GM06990 (cell line): ENCODE measurements at regions not wholly inside any gene's neighbourhood (a gene's known extent, or its start where the extent isn't known, plus 50 kb on each side); places are given as distances from the start of the nearest gene placed in this dataset.
"Not testable (repeated sequence)": the region's sequence is repeated elsewhere in the genome, so short reads cannot be mapped to it uniquely, and the experiment has no call there.

ENCODE experiments used
- DNase-seq: peaks from one replicate; pipeline ENCODE4 v3.0.0-alpha.2; 2011; ENCODE audit not compliant: insufficient read length; ENCODE audit errors: extremely low read depth
- H3K27me3 ChIP-seq: replicated peaks from 2 replicates; pipeline ENCODE4 v1.6.0; 2011; ENCODE audit warnings: low read length; ENCODE audit not compliant: control insufficient read depth, insufficient read depth
- H3K36me3 ChIP-seq: 2 replicates; pipeline ENCODE4 v1.5.1; 2011; ENCODE audit warnings: low read length; ENCODE audit not compliant: control insufficient read depth, insufficient read depth
- H3K4me3 ChIP-seq: replicated peaks from 2 replicates; pipeline ENCODE4 v1.5.1; 2011; ENCODE audit warnings: low read depth, mild to moderate bottlenecking, control low read depth, low read length
- TF ChIP-seq, protein P1 (sequence below): IDR thresholded peaks from 2 replicates; pipeline ENCODE4 v1.5.1; 2011; ENCODE audit warnings: low read length, control low read depth, mild to moderate bottlenecking, inconsistent platforms; ENCODE audit not compliant: insufficient read depth, poor library complexity, severe bottlenecking

- DNase-seq: peak; percentile 21
- Histone ChIP-seq H3K27me3 (no peaks in the 10 kb centered on the region), H3K36me3 (no peaks in the 10 kb centered on the region), H3K4me3 (no peak overlapping the region)
- TF ChIP-seq, protein P1, sequence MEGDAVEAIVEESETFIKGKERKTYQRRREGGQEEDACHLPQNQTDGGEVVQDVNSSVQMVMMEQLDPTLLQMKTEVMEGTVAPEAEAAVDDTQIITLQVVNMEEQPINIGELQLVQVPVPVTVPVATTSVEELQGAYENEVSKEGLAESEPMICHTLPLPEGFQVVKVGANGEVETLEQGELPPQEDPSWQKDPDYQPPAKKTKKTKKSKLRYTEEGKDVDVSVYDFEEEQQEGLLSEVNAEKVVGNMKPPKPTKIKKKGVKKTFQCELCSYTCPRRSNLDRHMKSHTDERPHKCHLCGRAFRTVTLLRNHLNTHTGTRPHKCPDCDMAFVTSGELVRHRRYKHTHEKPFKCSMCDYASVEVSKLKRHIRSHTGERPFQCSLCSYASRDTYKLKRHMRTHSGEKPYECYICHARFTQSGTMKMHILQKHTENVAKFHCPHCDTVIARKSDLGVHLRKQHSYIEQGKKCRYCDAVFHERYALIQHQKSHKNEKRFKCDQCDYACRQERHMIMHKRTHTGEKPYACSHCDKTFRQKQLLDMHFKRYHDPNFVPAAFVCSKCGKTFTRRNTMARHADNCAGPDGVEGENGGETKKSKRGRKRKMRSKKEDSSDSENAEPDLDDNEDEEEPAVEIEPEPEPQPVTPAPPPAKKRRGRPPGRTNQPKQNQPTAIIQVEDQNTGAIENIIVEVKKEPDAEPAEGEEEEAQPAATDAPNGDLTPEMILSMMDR: no peak
Measured at GRCh38 chrX:97909245-97909644, 1025.5 kb downstream of the RPA4 start.

DNA sequence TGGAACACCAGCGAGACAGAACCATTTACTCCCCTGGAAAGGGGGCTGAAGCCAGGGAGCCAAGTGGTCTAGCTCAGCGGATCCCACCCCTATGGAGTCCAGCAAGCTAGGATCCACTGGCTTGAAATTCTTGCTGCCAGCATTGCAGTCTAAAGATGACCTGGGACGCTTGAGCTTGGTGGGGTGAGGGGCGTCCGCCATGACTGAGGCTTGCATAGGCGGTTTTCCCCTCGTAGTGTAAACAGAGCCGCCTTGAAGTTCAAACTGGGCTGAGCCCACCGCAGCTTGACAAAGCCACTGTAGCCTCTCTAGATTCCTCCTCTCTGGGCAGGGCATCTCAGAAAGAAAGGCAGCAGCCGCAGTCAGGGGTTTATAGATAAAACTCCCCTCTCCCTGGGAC, 1031.7 kb downstream of the RPA4 start:
- H3K36me3 ChIP-seq, H3K4me3 ChIP-seq, DNase-seq, H3K27me3 ChIP-seq: not testable (repeated sequence)

DNA sequence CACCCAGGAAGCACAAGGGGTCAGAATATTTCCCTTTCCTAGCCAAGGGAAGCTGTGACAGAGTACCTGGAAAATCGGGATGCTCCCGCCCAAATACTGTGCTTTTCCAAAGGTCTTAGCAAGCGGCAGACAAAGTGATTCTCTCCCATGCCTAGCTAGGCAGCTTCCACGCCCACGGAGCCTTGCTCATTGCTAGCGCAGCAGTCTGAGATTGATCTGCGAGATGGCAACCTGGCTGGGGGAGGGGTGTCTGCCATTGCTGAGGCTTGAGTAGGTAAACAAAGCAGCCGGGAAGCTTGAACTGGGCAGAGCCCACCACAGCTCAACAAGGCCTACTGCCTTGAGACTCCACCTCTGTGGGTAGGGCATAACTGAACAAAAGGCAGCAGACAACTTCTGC, 1037.5 kb downstream of the RPA4 start:
- DNase-seq, H3K4me3 ChIP-seq, H3K36me3 ChIP-seq, H3K27me3 ChIP-seq: not testable (repeated sequence)

GRCh38 chrX:97931586-97931985, 1047.9 kb downstream of the RPA4 start:
- H3K4me3 ChIP-seq: no peak overlapping the region
- H3K27me3 ChIP-seq: no peaks in the 10 kb centered on the region
- TF ChIP-seq, protein P1: no peak
- no peaks in the 10 kb centered on the region for H3K36me3 ChIP-seq
- DNase-seq: no peak

DNA sequence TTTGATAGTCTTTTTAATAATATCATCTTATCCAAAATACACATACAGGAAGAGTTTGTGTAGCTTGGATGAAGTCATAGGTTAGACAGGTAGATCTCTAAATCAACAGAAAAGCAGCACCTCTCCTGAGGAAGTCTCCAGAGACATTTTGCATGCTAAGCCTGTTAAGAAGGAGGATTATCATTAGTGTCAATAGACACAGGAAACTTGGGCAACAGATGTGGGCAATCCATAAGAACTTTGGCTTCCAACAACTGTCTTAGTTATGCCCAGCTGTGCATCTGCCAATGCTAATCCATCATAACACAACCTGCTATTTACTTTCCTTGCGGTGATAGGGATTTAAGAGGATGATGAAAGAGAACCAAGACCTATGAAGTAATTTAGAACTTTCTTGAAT, 1052.6 kb downstream of the RPA4 start:
- no peaks in the 10 kb centered on the region for H3K27me3 ChIP-seq
- DNase-seq: no peak
- H3K4me3 ChIP-seq: no peak overlapping the region
- TF ChIP-seq, protein P1: no peak
- H3K36me3 ChIP-seq: no peaks in the 10 kb centered on the region

- no peaks in the 10 kb centered on the region for H3K36me3 ChIP-seq
- TF ChIP-seq, protein P1: no peak
- no peak overlapping the region for H3K4me3 ChIP-seq
- DNase-seq: no peak
- no peaks in the 10 kb centered on the region for H3K27me3 ChIP-seq
Measured at GRCh38 chrX:97938706-97939105, 1055.0 kb downstream of the RPA4 start.

GRCh38 chrX:97968376-97969163, 1084.9 kb downstream of the RPA4 start:
- H3K36me3 ChIP-seq: no peaks in the 10 kb centered on the region
- TF ChIP-seq, protein P1: no peak

More at GRCh38 chrX:97968376-97969163, 1084.9 kb downstream of the RPA4 start:
- H3K4me3 ChIP-seq: no peak overlapping the region
- DNase-seq: no peak
- H3K27me3 ChIP-seq: no peaks in the 10 kb centered on the region
